ENCODE measurements at regions not wholly inside any gene's neighbourhood (a gene's known extent, or its start where the extent isn't known, plus 50 kb on each side); places are given as distances from the start of the nearest gene placed in this dataset.
"Not testable (repeated sequence)": the region's sequence is repeated elsewhere in the genome, so short reads cannot be mapped to it uniquely, and the experiment has no call there.

GRCh38 chr21:28034334-28034733 is 958.3 kb downstream of the LTN1 start:
- TF ChIP-seq, protein P1, sequence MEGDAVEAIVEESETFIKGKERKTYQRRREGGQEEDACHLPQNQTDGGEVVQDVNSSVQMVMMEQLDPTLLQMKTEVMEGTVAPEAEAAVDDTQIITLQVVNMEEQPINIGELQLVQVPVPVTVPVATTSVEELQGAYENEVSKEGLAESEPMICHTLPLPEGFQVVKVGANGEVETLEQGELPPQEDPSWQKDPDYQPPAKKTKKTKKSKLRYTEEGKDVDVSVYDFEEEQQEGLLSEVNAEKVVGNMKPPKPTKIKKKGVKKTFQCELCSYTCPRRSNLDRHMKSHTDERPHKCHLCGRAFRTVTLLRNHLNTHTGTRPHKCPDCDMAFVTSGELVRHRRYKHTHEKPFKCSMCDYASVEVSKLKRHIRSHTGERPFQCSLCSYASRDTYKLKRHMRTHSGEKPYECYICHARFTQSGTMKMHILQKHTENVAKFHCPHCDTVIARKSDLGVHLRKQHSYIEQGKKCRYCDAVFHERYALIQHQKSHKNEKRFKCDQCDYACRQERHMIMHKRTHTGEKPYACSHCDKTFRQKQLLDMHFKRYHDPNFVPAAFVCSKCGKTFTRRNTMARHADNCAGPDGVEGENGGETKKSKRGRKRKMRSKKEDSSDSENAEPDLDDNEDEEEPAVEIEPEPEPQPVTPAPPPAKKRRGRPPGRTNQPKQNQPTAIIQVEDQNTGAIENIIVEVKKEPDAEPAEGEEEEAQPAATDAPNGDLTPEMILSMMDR (IDR thresholded peaks at IDR 0.05), result not testable (repeated sequence)
- not testable (repeated sequence) for TF ChIP-seq POLR2A (IDR thresholded peaks at IDR 0.05)
